ENCODE measurements at regions not wholly inside any gene's neighbourhood (a gene's known extent, or its start where the extent isn't known, plus 50 kb on each side); places are given as distances from the start of the nearest gene placed in this dataset.

DNA sequence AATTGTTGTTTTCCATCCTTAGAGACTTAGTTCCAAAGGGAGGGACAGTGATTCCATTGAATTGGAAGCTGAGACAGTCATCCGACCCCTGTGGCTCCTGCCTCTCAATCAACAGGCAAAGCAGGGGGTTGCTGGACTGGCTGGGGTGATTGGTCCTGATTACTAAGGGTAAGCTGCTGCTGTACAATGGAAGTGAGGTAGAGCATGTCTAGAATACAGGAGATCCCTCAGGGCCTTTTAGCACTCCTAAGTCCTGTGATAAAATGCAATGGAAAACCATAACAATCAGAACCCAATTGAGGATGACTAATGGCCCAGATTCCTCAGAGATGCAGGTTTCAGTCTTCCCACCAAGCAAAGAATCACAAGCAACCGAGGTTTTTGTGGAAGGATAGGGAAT is 127.6 kb downstream of the AASDH start:
- no peak for DNase-seq
- Mint-ChIP-seq H3K9me3 (ENCODE audit: unreplicated experiment) (peaks cover 24% of the 10 kb centered on the region), H3K27ac (ENCODE audit: unreplicated experiment) (no peak overlapping the region), H3K4me3 (ENCODE audit: unreplicated experiment) (no peak overlapping the region), H3K36me3 (ENCODE audit: insufficient read depth, unreplicated experiment) (peaks cover 13% of the 10 kb centered on the region), H3K27me3 (ENCODE audit: insufficient read depth, unreplicated experiment) (no peaks in the 10 kb centered on the region), H3K4me1 (ENCODE audit: low read depth, unreplicated experiment) (peaks cover 16% of the 10 kb centered on the region)
- BruUV-seq (replicated peaks) = no TSS peak
- no peaks in the 10 kb centered on the region for H3K36me3 ChIP-seq (ENCODE audit: control insufficient read depth, insufficient read depth, low read length)
- H3K4me3 ChIP-seq (ENCODE audit: low read depth, low read length) = no peak overlapping the region
- POLR2A ChIA-PET = no interaction called here
- no peaks in the 10 kb centered on the region; the same call in 1 of the 2 replicates for H3K9me3 ChIP-seq
- TF ChIP-seq, protein P1, sequence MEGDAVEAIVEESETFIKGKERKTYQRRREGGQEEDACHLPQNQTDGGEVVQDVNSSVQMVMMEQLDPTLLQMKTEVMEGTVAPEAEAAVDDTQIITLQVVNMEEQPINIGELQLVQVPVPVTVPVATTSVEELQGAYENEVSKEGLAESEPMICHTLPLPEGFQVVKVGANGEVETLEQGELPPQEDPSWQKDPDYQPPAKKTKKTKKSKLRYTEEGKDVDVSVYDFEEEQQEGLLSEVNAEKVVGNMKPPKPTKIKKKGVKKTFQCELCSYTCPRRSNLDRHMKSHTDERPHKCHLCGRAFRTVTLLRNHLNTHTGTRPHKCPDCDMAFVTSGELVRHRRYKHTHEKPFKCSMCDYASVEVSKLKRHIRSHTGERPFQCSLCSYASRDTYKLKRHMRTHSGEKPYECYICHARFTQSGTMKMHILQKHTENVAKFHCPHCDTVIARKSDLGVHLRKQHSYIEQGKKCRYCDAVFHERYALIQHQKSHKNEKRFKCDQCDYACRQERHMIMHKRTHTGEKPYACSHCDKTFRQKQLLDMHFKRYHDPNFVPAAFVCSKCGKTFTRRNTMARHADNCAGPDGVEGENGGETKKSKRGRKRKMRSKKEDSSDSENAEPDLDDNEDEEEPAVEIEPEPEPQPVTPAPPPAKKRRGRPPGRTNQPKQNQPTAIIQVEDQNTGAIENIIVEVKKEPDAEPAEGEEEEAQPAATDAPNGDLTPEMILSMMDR (IDR thresholded peaks at IDR 0.05; ENCODE audit: insufficient read depth in 1 of 2, low read depth in 1 of 2, low read length in 1 of 2, severe bottlenecking in 1 of 2, unreplicated experiment in 1 of 2) = no peak
- H3K27me3 ChIP-seq (replicated peaks; ENCODE audit: control insufficient read depth, insufficient read depth, low read length) = no peaks in the 10 kb centered on the region
- peaks cover 26% of the 10 kb centered on the region for H3K4me1 ChIP-seq
- CTCF ChIA-PET = no interaction called here
- intact Hi-C loops (cut with micrococcal nuclease; ENCODE audit: unreplicated experiment) = loop anchor here (5.0 kb wide), 1 partner anchor 127 kb away; no protein-coding TSS in a partner anchor

DNA sequence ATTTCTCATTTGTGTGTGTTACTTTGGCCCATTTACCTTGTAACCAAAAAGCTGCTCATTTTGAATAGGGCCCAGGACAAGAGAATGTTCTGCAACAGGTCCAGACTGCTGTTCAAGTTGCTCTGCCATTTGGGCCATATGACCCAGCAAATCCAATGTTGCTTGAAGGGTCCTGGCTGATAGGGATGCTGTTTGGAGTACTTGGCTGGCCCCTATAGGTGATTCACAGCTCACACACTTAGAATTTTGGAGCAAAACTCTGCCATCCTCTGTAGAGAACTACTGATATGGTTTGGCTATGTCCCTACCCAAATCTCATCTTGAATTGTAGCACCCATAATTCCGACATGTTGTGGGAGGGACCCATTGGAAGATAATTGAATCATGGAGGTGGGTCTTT is 131.5 kb downstream of the AASDH start:
- intact Hi-C loops (cut with micrococcal nuclease; ENCODE audit: unreplicated experiment) = loop anchor here (5.0 kb wide), 1 partner anchor 124 kb away; no protein-coding TSS in a partner anchor

DNA sequence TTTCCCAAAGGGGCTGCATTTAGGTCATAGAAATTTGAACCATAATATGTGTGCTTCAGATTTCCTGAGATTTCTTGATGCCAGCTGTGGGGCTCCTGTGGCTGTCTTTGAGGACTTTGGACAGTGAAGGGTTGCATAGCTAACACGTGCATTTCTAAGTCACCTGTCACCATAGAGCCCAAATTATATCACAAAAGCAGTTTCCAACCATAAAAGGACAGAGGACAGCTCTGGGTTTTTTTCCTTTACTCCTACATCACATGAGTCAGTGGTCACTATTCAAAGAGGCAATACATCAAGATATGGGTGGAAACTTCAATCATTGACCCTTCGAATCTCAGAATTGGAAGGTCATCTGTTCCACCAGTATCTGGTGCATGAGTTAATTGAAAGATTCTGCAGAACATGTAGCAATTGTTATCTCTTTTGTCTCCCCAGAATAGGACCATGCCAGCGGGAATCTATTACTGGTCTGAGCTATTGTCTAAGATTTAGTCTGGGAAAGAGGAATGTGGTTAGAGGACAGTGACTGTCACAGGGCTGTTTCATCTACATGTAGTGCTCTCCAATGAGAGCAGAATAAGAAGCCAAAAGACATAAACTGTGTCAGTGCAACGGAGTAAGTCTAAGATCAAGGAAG is 133.5 kb downstream of the AASDH start:
- POLR2A ChIA-PET = interaction anchor here (0.9 to 1.0 kb wide), 2 partner anchors 12 to 133 kb away, joined by 3 to 4 read pairs; partner anchors contain the start of gene AASDH
- H3K9me3 Mint-ChIP-seq (ENCODE audit: unreplicated experiment) = peaks cover 8% of the 10 kb centered on the region
- no peaks in the 10 kb centered on the region for H3K36me3 ChIP-seq (ENCODE audit: control insufficient read depth, insufficient read depth, low read length)

More for the DNA sequence above, 131.5 kb downstream of the AASDH start:
- Mint-ChIP-seq H3K36me3 (ENCODE audit: insufficient read depth, unreplicated experiment) (peaks cover 7% of the 10 kb centered on the region), H3K4me3 (ENCODE audit: unreplicated experiment) (no peak overlapping the region), H3K27ac (ENCODE audit: unreplicated experiment) (peak overlapping the region; percentile 54), H3K9me3 (ENCODE audit: unreplicated experiment) (peaks cover 8% of the 10 kb centered on the region), H3K27me3 (ENCODE audit: insufficient read depth, unreplicated experiment) (no peaks in the 10 kb centered on the region), H3K4me1 (ENCODE audit: low read depth, unreplicated experiment) (peaks cover 33% of the 10 kb centered on the region)
- no TSS peak for BruUV-seq (replicated peaks)
- CTCF ChIA-PET = interaction anchor here (1.0 kb wide), 1 partner anchor 307 kb away, joined by 3 read pairs; the partner anchor contains the start of gene CEP135
- Histone ChIP-seq H3K36me3 (ENCODE audit: control insufficient read depth, insufficient read depth, low read length) (no peaks in the 10 kb centered on the region), H3K27me3 (replicated peaks; ENCODE audit: control insufficient read depth, insufficient read depth, low read length) (no peaks in the 10 kb centered on the region), H3K4me1 (peaks cover 46% of the 10 kb centered on the region), H3K9me3 (no peaks in the 10 kb centered on the region; the same call in 1 of the 2 replicates), H3K4me3 (ENCODE audit: low read depth, low read length) (no peak overlapping the region)
- DNase-seq = no peak
- TF ChIP-seq, protein P1 (IDR thresholded peaks at IDR 0.05; ENCODE audit: insufficient read depth in 1 of 2, low read depth in 1 of 2, low read length in 1 of 2, severe bottlenecking in 1 of 2, unreplicated experiment in 1 of 2) = no peak
- POLR2A ChIA-PET = no interaction called here

More for the DNA sequence above, 133.5 kb downstream of the AASDH start:
- Mint-ChIP-seq H3K4me3 (ENCODE audit: unreplicated experiment) (no peak overlapping the region), H3K36me3 (ENCODE audit: insufficient read depth, unreplicated experiment) (peaks cover 7% of the 10 kb centered on the region), H3K27me3 (ENCODE audit: insufficient read depth, unreplicated experiment) (no peaks in the 10 kb centered on the region), H3K27ac (ENCODE audit: unreplicated experiment) (peak overlapping the region; percentile 83), H3K4me1 (ENCODE audit: low read depth, unreplicated experiment) (peaks cover 34% of the 10 kb centered on the region)
- CTCF ChIA-PET = interaction anchor here (0.6 kb wide), 1 partner anchor 102 kb away, joined by 4 read pairs; no protein-coding TSS in a partner anchor
- DNase-seq = peak in 1 of 2 experiments; percentile 33
- Histone ChIP-seq H3K4me3 (ENCODE audit: low read depth, low read length) (no peak overlapping the region), H3K4me1 (peaks cover 41% of the 10 kb centered on the region), H3K27me3 (replicated peaks; ENCODE audit: control insufficient read depth, insufficient read depth, low read length) (no peaks in the 10 kb centered on the region), H3K9me3 (no peaks in the 10 kb centered on the region; the same call in 1 of the 2 replicates)
- TF ChIP-seq, protein P1 (IDR thresholded peaks at IDR 0.05; ENCODE audit: insufficient read depth in 1 of 2, low read depth in 1 of 2, low read length in 1 of 2, severe bottlenecking in 1 of 2, unreplicated experiment in 1 of 2) = no peak
- no TSS peak for BruUV-seq (replicated peaks)
- intact Hi-C loops (cut with micrococcal nuclease; ENCODE audit: unreplicated experiment) = no loop called here

All from Caco-2 (cell line).